H1 (cell line): ENCODE measurements at regions not wholly inside any gene's neighbourhood (a gene's known extent, or its start where the extent isn't known, plus 50 kb on each side); places are given as distances from the start of the nearest gene placed in this dataset.
"Not testable (repeated sequence)": the region's sequence is repeated elsewhere in the genome, so short reads cannot be mapped to it uniquely, and the experiment has no call there.

Experiments used
- ATF3 ChIP-seq: IDR thresholded peaks from 2 replicates; pipeline ENCODE4 v1.6.1; 2011; ENCODE audit warnings: low read depth, mild to moderate bottlenecking, low read length; ENCODE audit not compliant: insufficient read depth
- BRCA1 ChIP-seq: IDR thresholded peaks from 2 replicates; pipeline ENCODE4 v1.6.1; 2012; ENCODE audit warnings: low read depth, low read length, improper control_type of control experiment
- CTCF ChIP-seq, 3 experiments: IDR thresholded peaks; 1 replicate in 2 of 3; 2 replicates in 1 of 3; pipeline versions ENCODE4 v1.5.1 to v1.6.1; 2011; ENCODE audit warnings: low read length in 3 of 3, mild to moderate bottlenecking in 3 of 3, inconsistent platforms in 2 of 3, low read depth in 1 of 3, moderate library complexity in 1 of 3; ENCODE audit not compliant: insufficient read depth in 1 of 3; ENCODE audit errors: control extremely low read depth in 1 of 3
- FOSL1 ChIP-seq: IDR thresholded peaks from 2 replicates; pipeline ENCODE4 v1.6.1; 2011; ENCODE audit warnings: mild to moderate bottlenecking, low read depth, low read length, moderate library complexity; ENCODE audit not compliant: insufficient read depth
- GTF2F1 ChIP-seq: IDR thresholded peaks from 2 replicates; pipeline ENCODE4 v1.6.1; 2012; ENCODE audit warnings: low read depth, low read length, improper control_type of control experiment, borderline replicate concordance
- HDAC2 ChIP-seq, 2 experiments: fragments of 300-600 bp in 1 of 2; sonication (generic) in 1 of 2; IDR thresholded peaks; 2 replicates each; pipeline ENCODE4 v1.6.1; 2011 to 2012; ENCODE audit warnings: low read depth in 2 of 2, low read length in 2 of 2, mild to moderate bottlenecking in 2 of 2, moderate library complexity in 2 of 2, borderline replicate concordance in 1 of 2, inconsistent platforms in 1 of 2
- PHF8 ChIP-seq: fragments of 200-600 bp; sonication (generic); conservative IDR thresholded peaks from 2 replicates; pipeline ENCODE4 v1.7.1; 2012; ENCODE audit warnings: low read depth, mild to moderate bottlenecking, inconsistent platforms, low read length, moderate library complexity
- RXRA ChIP-seq: IDR thresholded peaks from 2 replicates; pipeline ENCODE4 v1.6.1; 2011; ENCODE audit warnings: low read depth, mild to moderate bottlenecking, low read length, moderate library complexity; ENCODE audit not compliant: insufficient read depth
- USF2 ChIP-seq: IDR thresholded peaks from 2 replicates; pipeline ENCODE4 v1.6.1; 2011; ENCODE audit warnings: low read length, improper control_type of control experiment
- ZNF274 ChIP-seq: IDR thresholded peaks from 2 replicates; pipeline ENCODE4 v1.7.0; 2012; ENCODE audit warnings: low read length, borderline replicate concordance; ENCODE audit errors: extremely low read depth

GRCh38 chr9:67111733-67112132, 119.4 kb upstream of the SPATA31A3 start:
- not testable (repeated sequence) for TF ChIP-seq USF2; CTCF (IDR thresholded peaks at IDR 0.05; ENCODE audit: control extremely low read depth in 1 of 3, insufficient read depth in 1 of 3, low read depth in 1 of 3, low read length in 3 of 3); ATF3; BRCA1; FOSL1; GTF2F1; HDAC2 (IDR thresholded peaks at IDR 0.05; ENCODE audit: borderline replicate concordance in 1 of 2, low read depth in 2 of 2, low read length in 2 of 2); ZNF274; PHF8; RXRA
